ENCODE measurements at regions not wholly inside any gene's neighbourhood (a gene's known extent, or its start where the extent isn't known, plus 50 kb on each side); places are given as distances from the start of the nearest gene placed in this dataset.

- ChIA-PET CTCF (no interaction called here), RAD21 (ENCODE audit: unreplicated experiment) (no interaction called here), POLR2A (no interaction called here), SMC1A (ENCODE audit: uncharacterized antibody, unreplicated experiment) (interaction anchor here (1.0 kb wide), 1 partner anchor 20 kb away, joined by 4 read pairs; no protein-coding TSS in a partner anchor)
- no peak for ATAC-seq
- H3K4me3 ChIP-seq = no peak overlapping the region
- no peak overlapping the region for H3K9ac ChIP-seq (ENCODE audit: control insufficient read depth, insufficient read depth, low read length)
- no TSS peak for BruUV-seq (replicated peaks)
- FAIRE-seq = no peak
- no peak for DNase-seq (ENCODE audit: low read depth, low spot score)
- no peaks in the 10 kb centered on the region for H3K4me1 ChIP-seq (ENCODE audit: control insufficient read depth, insufficient read depth, low read length)
- no peak overlapping the region for H3K4me2 ChIP-seq (ENCODE audit: control insufficient read depth, insufficient read depth)
- 44% methylated on average over 5 of the region's 5 CpGs for WGBS (ENCODE audit: insufficient coverage, insufficient replicate concordance, low lambda C conversion rate, missing lambda C conversion rate)
- no peaks in the 10 kb centered on the region for H3K9me3 ChIP-seq (replicated peaks; ENCODE audit: control insufficient read depth, insufficient read depth, low read length)
- no peak overlapping the region for H2AFZ ChIP-seq (ENCODE audit: control insufficient read depth, low read depth, low read length)
- H3K27ac ChIP-seq (ENCODE audit: control insufficient read depth, insufficient read depth) = no peak overlapping the region
- TF ChIP-seq RELB (IDR thresholded peaks at IDR 0.05; ENCODE audit: low read depth) (no peak), HSF1 (IDR thresholded peaks at IDR 0.05; ENCODE audit: low read depth, low read length) (no peak), CBX5 (IDR thresholded peaks at IDR 0.05; ENCODE audit: low read depth) (no peak), TCF3 (IDR thresholded peaks at IDR 0.05; ENCODE audit: borderline replicate concordance, insufficient read depth, low read depth, low read length) (no peak), ZNF384 (IDR thresholded peaks at IDR 0.05; ENCODE audit: borderline replicate concordance, low read depth, low read length) (no peak), RUNX3 (IDR thresholded peaks at IDR 0.05; ENCODE audit: low read length) (no peak), ZNF592 (IDR thresholded peaks at IDR 0.05) (no peak), NKRF (conservative IDR thresholded peaks at IDR 0.05) (no peak), KLF5 (IDR thresholded peaks at IDR 0.05; ENCODE audit: partially characterized antibody) (no peak), SMC3 (IDR thresholded peaks at IDR 0.05; ENCODE audit: borderline replicate concordance, low read length) (no peak), TCF7 (IDR thresholded peaks at IDR 0.05; ENCODE audit: borderline replicate concordance) (no peak), YBX1 (IDR thresholded peaks at IDR 0.05) (no peak), SKIL (IDR thresholded peaks at IDR 0.05; ENCODE audit: low read depth, poor library complexity, severe bottlenecking) (no peak)
- no peaks in the 10 kb centered on the region for H3K36me3 ChIP-seq (ENCODE audit: control insufficient read depth in 2 of 2, insufficient read depth in 2 of 2, low read length in 1 of 2)
- intact Hi-C loops (cut with micrococcal nuclease; ENCODE audit: unreplicated experiment) = no loop called here
- in situ Hi-C loops (cut with MboI) = no loop called here
- H3K79me2 ChIP-seq (ENCODE audit: control insufficient read depth, insufficient read depth, low read length) = no peaks in the 10 kb centered on the region
- H4K20me1 ChIP-seq (ENCODE audit: control insufficient read depth, insufficient read depth) = no peaks in the 10 kb centered on the region
- H3K27me3 ChIP-seq (replicated peaks in 1 of 2; ENCODE audit: control insufficient read depth in 2 of 2, insufficient read depth in 2 of 2, low read length in 1 of 2) = no peaks in the 10 kb centered on the region; a peak in 1 of 4 replicates
These were observed 161.0 kb downstream of the SEM1 start for GRCh38 chr7:96548664-96549063.

Data from GM12878 (cell line).